B cell (primary cell): ENCODE measurements at regions not wholly inside any gene's neighbourhood (a gene's known extent, or its start where the extent isn't known, plus 50 kb on each side); places are given as distances from the start of the nearest gene placed in this dataset.

Source experiments
- EZH2 ChIP-seq: IDR thresholded peaks from 2 replicates; pipeline ENCODE4 v1.6.1; 2012; ENCODE audit warnings: borderline replicate concordance, low read depth, mild to moderate bottlenecking, moderate library complexity, low read length; ENCODE audit not compliant: insufficient read depth, poor library complexity, severe bottlenecking
- TF ChIP-seq, protein P1 (sequence below): fragments of 200-600 bp; IDR thresholded peaks from one replicate; pipeline ENCODE4 v1.8.0; 2022; ENCODE audit warnings: antibody characterized with exemption, mild to moderate bottlenecking

DNA sequence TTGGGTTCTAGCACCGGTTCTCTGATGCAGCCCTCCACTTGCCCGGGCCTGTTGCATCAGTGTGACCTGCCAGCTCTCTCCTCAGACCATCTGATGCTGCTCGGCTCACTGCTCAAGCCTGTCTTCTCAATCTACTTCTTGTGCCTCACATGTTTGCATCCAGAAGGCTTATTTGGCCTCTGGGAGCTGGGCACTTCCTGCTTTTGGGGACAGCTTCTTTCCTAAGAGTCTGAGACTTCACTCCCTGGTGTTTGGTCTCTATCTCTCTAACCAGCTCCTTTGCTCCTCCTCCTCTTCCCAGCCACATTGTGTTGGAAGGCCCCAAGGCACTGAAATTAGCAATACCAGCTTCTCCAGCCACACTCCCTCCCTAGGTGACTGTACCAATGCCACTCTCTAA lies 212.8 kb downstream of the CDCA7 start:
- TF ChIP-seq, protein P1, sequence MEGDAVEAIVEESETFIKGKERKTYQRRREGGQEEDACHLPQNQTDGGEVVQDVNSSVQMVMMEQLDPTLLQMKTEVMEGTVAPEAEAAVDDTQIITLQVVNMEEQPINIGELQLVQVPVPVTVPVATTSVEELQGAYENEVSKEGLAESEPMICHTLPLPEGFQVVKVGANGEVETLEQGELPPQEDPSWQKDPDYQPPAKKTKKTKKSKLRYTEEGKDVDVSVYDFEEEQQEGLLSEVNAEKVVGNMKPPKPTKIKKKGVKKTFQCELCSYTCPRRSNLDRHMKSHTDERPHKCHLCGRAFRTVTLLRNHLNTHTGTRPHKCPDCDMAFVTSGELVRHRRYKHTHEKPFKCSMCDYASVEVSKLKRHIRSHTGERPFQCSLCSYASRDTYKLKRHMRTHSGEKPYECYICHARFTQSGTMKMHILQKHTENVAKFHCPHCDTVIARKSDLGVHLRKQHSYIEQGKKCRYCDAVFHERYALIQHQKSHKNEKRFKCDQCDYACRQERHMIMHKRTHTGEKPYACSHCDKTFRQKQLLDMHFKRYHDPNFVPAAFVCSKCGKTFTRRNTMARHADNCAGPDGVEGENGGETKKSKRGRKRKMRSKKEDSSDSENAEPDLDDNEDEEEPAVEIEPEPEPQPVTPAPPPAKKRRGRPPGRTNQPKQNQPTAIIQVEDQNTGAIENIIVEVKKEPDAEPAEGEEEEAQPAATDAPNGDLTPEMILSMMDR: no peak
- no peak for TF ChIP-seq EZH2
